GM21619 (cell line): ENCODE measurements at regions not wholly inside any gene's neighbourhood (a gene's known extent, or its start where the extent isn't known, plus 50 kb on each side); places are given as distances from the start of the nearest gene placed in this dataset.
A peak's percentile ranks its signal among the peaks of the same experiment; 100 is the strongest.

ENCODE experiments used
- ATAC-seq: cut with Tn5 transposase; IDR thresholded peaks from one replicate; pipeline ENCODE4 v1.9.1; 2021; ENCODE audit not compliant: unreplicated experiment

DNA sequence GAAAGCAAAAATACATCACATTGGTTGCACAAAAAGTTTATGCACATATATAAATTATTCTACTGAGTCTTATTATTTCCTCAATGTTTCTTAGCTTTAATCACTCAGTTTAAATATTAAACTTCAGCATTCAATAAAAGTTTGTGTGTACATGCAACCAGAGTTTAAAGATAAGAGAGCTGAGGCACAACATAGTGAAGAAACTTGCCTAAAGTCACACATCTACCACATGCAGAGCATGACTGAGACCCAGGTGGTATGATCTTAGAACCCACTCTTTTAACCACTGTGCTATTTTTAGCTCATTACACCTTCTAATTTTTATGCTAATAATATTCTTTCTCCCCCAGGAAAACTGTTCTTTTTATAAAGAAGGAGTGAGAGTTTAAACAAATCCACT, 96.1 kb upstream of the GOLIM4 start:
- no peak for ATAC-seq

DNA sequence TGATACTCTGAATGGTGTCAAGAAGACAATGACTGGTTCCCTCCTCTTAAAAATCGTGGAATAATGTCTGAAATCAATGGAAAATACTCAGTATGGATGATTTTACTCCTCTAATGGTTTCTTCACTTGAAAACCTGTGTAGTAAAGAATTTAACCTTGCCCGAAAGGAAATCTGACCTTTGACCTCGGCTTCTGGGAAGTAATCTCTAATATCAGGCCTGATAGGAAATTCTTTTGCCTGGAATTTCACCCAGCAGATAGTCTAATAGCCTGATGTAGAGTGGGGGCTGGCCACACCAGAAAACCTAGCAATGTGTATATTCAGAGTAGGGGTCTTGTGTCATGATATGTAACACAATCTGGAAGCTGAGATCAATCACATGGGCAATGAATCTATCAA, 91.5 kb upstream of the GOLIM4 start:
- no peak for ATAC-seq

DNA sequence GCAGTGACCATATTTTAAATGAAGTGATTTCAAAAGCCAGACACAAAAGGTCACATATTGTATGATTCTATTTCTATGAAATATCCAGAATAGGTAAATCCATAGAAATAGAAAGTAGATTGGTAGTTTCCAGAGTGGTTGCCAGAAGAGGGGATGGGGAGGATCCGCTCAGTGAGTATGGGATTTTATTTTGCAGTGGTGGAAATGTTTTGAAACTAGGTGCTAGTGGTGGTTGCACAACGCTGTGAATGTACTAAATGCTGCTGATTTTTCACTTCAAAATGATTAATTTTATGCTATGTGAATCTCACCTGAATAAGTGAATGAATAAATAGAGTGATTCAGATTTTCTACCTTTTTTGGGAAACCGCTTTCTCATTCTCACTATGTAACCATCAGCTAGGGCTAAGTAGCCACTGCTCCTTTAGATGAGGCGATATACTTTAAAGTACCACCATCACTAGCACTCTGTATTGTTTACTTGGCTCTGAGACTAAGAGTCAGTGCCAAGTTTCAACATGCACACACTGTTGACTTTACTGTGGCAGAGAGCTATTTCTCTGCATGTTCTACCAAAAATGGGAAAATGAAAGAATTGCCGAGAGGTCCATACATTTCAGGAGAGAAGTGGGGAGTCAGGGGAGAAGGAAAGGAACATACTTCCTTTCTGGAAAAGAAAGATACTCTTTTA, 90.7 kb upstream of the GOLIM4 start:
- ATAC-seq, result no peak

DNA sequence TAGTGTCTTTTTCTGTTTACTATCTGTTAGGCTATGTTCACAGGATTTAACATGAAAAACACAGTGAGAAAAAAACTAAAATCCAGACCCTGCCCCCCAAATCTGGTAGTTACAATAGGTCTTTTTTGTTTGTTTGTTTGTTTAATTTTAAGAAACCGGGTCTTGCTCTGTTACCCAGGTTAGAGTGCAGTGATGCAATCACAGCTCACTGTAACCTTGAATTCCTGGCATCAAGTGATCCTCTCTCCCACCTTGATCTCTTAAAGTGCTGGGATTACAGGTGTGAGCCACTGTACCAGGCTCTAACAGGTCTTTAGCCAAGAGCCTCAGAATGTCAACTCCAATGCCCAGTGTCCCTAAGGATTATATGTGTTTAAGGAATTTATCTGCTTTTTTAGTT, 88.0 kb upstream of the GOLIM4 start:
- no peak for ATAC-seq

DNA sequence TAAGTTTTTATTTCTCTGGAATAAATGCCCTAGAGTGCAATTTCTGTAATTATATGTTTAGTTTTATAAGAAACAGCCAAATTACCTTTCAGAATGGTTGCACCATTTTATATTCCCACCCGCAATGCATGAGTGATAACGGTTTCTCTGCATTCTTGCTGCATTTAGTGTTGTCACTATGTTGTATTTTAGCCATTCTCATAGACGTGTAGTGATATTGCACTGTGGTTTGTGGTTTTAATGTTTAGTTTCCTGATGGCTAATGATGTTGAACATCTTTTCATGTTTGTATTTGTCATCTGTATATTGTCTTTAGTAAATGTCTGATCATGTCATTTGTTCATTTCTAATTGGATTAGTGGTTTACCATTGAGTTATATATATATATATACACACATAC, 73.0 kb upstream of the GOLIM4 start:
- ATAC-seq, result no peak

DNA sequence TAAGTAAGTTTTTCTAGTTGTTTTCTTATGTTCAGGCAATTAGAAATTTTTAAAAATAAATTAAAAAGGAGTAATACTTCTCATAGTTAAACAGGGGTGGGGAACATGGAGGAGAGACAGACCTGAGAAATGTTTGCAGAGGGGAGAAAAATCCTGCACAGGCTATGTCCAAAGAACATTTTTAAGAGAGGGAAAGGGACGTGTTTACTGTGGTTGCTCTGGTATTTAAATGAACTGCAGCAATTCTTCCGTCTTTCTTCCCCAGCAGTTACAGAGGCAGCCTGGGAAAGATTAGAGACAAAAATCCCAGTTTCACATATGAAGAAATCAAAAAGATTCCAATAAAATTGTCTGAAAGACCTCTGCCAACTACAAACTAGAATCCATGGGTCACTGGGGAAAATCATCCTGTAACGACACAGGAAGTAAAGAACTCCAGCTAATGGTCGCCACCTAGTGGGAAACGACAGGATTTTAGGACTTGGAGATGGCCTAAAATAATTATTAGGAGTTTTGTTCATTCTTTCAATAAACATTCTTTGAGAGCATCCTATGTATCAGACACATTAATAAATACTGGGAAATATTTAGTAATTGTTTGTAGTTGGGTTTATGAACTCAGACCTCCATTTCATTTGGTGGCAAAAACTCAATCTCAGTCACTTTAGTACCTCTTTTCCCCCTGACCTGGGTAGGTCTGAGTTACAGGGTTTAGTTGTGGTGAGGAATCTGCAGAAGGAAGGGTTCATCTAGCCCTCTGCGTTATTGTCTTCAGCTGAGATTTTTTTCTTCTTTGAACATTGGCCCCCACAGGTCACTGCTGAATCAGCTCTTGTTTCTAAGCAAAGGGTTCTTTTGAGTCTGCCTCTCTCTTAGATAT, 69.9 kb upstream of the GOLIM4 start:
- peak; percentile 88 for ATAC-seq

DNA sequence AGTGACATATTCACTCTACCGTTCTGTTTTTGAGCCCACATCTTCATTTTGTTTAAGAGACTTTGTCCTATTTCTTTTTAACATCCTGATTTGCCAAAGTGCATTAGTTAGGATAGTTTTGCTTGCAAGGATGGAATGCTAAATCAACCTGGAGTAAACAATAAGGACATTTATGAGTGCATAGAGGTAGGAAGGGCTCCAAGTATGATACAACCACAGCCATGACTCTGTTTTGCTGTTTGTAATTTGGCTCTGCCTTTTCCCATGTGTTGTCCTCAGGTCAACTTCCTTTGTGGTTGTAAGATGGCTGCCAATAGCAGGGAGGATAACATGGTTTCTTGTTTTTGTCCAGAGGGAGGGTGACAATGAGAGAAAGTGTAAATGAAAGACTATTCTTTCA, 66.4 kb upstream of the GOLIM4 start:
- ATAC-seq, result no peak

DNA sequence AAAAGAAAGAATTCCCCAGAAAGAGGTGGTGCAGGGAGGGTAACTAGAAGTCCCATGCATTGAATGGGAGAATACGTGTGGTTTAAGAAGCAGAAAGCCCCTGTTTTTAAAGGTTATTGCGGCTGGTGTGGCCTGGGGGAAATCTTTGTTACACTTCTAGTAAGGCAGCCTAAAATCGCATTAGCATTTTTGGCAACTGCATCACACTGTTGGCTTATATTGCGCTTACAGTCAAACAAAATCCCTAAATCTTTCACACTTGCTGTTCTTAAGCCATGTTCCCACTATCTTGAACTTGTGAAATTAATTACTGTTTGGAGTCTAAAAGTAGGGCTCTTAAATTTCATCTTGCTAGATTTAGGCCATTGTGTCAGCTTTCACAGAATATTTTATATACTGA, 66.0 kb upstream of the GOLIM4 start:
- no peak for ATAC-seq

DNA sequence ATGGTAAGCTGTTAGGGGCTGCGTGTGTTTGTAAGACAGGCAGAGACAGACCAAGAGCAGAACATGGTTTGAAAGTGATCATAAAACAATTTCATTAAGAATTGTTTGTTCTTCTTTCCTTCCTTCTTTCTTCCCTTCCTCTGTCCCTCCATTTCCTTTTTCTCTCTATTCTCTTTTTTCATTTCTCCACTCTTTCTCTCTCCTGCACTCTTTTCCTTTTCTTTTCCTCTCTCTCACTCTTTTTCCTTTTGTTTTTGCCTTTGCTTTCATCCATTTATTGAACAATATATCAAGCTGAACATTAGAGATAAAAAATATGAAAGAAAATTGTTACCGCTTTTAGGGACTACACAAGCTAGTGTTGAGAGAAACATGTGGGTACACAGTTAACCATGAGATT, 62.2 kb upstream of the GOLIM4 start:
- no peak for ATAC-seq

DNA sequence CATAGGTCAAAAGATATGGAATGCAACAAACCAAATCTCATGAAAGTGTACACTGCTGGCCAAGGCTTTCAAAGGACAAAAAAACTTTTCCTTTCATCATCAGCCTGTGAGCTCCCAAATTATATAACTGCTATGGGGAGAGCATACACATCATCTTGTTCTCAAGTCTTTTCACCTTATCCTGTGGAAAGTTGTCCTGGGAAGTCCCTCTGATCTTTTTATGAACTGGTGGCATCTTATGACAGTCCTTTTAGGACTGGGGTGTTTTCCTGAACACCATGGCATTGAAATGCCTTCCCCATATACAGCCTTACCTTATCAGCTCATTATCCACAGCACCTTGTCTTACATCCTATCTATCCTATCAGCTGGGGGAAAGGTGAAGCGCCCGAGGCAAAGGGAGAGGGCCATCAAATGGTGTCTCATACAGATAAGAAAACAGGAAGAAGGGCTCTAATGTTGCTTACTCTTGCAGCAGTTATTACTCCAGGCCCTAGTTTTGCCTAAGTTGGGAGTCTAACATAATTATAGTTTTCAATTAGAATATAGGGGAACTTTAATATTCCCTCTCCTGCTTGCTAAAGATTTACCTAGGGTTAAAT, 61.5 kb upstream of the GOLIM4 start:
- no peak for ATAC-seq

DNA sequence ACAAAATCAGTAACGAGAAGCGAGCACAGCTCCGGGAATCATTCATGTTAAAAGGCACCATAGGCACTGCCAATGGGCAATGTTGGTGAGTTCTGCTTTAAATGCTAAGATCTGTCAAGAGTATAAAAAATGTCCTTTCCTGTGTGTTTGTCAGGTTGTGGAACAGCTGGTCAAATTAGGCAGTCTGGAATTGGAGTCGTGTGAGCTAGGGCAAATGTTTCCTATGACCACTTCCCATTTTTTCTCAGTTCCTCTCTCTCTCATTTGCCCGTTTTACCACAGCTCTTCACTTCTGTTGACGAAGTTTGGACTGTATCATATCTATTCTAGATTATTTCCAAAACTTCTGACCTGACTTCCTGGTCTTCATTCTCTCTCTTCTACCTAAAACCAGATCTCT, 60.8 kb upstream of the GOLIM4 start:
- ATAC-seq, result no peak

DNA sequence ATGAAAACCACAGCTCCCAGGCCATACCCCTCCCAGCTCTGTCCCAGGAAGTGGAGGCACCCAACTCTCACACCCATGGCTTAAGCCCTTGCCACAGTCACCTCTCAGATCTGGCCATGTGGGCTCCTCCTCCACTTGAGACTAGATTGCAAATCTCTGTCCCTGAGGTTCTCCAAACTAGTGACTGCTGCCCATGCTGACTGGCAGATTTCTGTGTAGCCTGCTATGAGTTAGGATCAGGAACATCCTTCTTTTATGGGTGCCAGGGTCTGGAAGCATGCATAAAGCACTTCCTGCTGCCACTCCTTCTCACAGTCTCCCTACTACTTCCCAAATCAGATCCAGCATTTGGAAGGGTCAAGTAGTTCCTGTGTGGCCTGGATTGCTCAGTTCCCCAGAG, 59.6 kb upstream of the GOLIM4 start:
- ATAC-seq, result no peak

DNA sequence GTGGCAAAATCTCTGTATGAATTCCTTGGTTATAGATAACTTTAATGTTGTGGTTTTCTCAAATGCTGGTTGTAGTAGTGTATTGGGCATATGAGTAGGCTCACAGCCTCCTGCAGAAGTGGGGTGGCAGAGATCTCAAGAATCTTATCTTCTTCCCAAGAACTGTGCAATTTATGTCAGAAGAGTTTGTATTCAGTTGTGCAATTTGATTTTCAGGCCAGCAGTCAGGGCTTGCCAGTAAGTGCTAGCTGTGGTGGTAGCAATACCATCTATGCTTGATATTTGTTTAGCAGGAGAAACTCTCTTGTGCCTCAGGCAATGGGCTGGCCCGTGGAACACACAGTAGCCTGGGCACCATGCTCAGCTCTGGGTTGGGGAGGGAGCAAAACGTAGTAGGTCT, 58.4 kb upstream of the GOLIM4 start:
- no peak for ATAC-seq

DNA sequence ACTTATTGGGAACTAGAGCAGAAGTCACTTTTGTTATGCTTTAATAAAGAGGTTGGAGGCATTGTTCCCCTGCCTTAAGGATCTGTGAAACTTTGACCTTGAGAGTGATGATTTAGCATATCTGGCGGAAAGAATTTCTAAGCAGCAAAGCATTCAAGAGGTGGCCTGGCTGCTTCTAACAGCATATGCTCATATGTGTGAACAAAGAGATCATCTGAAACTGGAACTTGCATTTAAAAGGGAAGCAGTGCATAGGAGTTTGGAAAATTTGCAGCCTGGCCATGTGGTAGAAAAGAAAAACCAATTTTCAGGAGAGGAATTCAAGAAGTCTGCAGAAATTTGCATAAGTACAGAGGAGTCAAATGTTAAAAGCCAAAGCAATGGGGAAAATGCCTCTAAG, 56.4 kb upstream of the GOLIM4 start:
- no peak for ATAC-seq
